Large intestine (tissue), 3 donors: ENCODE measurements at regions not wholly inside any gene's neighbourhood (a gene's known extent, or its start where the extent isn't known, plus 50 kb on each side); places are given as distances from the start of the nearest gene placed in this dataset.
"Not testable (repeated sequence)": the region's sequence is repeated elsewhere in the genome, so short reads cannot be mapped to it uniquely, and the experiment has no call there.

Experiments used
- DNase-seq, 2 donors: peaks; one replicate each; pipeline versions ENCODE4 v3.0.0 to v3.0.0-alpha.2; 2013
- H3K27ac ChIP-seq: one replicate; pipeline ENCODE4 v1.5.1; 2013; ENCODE audit warnings: low read length
- H3K27me3 ChIP-seq: 2 replicates; pipeline ENCODE4 v1.6.1; 2013; ENCODE audit warnings: low read length; ENCODE audit not compliant: control insufficient read depth, insufficient read depth
- H3K36me3 ChIP-seq: 2 replicates; pipeline ENCODE4 v1.6.1; 2013; ENCODE audit warnings: low read length; ENCODE audit not compliant: control insufficient read depth, insufficient read depth
- H3K4me1 ChIP-seq: one replicate; pipeline ENCODE4 v1.6.1; 2013; ENCODE audit warnings: low read length; ENCODE audit not compliant: control insufficient read depth, insufficient read depth
- H3K4me3 ChIP-seq: one replicate; pipeline ENCODE4 v1.5.1; 2013; ENCODE audit warnings: low read length
- H3K9me3 ChIP-seq: one replicate; pipeline ENCODE4 v1.6.1; 2013; ENCODE audit warnings: mild to moderate bottlenecking, low read depth, low read length, moderate library complexity; ENCODE audit not compliant: control insufficient read depth
- WGBS: methylation state at CpG from one replicate; pipeline ENCODE4 v1.1.5; 2013; ENCODE audit warnings: low lambda C conversion rate; ENCODE audit not compliant: insufficient coverage; 5-methylcytosine and 5-hydroxymethylcytosine counted together

DNA sequence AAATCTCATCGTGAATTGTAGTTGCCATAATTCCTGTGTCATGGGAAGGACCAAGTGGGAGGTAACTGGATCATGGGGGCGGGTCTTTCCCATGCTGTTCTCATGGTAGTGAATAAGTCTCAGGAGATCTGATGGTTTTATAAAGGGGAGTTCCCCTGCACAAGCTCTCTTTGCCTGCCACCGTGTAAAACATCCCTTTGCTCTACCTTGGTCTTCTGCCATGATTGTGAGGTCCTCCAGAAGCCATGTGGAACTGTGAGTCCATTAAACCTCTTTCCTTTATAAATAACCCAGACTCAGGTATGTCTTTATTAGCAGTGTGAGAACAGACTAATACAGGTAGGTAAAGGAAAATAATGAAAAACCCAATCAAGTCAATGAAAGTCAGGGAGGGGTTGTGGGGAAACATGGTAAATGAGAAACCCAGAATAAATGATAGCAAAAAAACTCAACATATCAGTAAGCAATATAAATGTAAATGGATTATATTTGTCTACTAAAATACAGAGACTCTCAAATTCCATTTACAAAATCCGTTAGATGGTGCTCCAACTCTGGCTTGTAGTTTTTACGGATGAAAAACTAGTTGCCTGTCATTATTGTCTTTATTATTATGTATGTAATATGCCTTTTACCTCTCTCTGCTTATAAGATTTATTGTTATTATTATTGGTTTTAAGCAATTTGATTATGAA is 98.9 kb upstream of the NDUFV2 start:
- Histone ChIP-seq H3K4me1 (no peaks in the 10 kb centered on the region), H3K9me3 (no peaks in the 10 kb centered on the region), H3K4me3 (no peak overlapping the region), H3K27ac (no peak overlapping the region), H3K27me3 (no peaks in the 10 kb centered on the region), H3K36me3 (no peaks in the 10 kb centered on the region)
- WGBS: 92% methylated on average over 2 of the region's 5 CpGs
- no peak for DNase-seq

DNA sequence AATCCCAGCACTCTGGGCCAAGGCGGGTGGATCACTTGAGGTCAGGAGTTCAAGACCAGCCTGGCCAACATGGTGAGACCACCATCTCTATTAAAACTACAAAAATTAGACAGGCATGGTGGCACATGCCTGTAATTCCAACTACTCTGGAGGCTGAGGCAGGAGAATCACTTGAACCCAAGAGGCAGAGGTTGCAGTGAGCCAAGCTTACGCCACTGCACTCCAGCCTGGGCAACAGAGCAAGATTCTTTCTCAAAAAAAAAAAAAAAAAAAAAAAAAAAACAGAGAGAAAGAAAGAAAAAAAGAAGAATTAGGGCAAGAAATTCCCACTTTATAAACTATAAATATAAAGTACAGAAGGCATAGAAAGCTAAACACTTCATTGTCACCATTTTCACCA is 98.2 kb upstream of the NDUFV2 start:
- H3K4me3 ChIP-seq, H3K27ac ChIP-seq, H3K27me3 ChIP-seq, H3K9me3 ChIP-seq, H3K36me3 ChIP-seq, H3K4me1 ChIP-seq, DNase-seq: not testable (repeated sequence)
- 100% methylated on average over 1 of the region's 2 CpGs for WGBS

DNA sequence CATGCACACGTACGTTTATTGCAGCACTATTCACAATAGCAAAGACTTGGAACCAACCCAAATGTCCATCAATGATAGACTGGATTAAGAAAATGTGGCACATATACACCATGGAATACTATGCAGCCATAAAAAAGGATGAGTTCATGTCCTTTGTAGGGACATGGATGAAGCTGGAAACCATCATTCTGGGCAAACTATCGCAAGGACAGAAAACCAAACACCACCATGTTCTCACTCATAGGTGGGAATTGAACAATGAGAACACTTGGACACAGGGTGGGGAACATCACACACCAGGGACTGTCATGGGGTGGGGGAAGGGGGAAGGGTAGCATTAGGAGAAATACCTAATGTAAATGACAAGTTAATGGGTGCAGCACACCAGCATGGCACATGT is 94.8 kb upstream of the NDUFV2 start:
- DNase-seq, H3K4me1 ChIP-seq, H3K27me3 ChIP-seq, H3K36me3 ChIP-seq, H3K27ac ChIP-seq, H3K9me3 ChIP-seq, H3K4me3 ChIP-seq: not testable (repeated sequence)
- no CpG with 5 or more reads among the region's 3 CpGs for WGBS

DNA sequence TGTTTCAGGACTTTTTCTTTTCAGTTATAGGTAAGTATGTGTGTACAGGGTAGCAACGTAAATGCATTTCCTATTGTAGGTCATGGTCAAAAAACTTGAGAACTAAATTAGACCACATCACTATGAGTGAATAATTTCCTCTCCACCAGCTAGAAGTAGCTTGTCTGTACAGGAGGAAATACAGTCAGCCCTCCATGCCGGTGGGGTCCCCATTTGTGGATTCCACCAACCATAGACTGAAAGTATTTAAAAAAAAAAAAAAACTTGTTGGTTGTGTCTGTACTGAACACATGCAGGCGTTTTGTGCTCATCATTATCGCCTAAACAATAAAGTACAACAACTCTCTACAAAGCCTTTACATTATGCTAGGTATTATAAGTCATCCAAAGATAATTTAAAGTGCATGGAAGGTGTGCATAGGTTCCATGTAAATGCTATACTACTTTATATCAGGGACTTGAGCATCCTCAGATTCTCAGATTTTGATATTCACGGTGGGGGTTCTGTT is 94.2 kb upstream of the NDUFV2 start:
- no peak overlapping the region for H3K27ac ChIP-seq
- no peak for DNase-seq
- no peak overlapping the region for H3K4me3 ChIP-seq
- no peaks in the 10 kb centered on the region for H3K4me1 ChIP-seq
- no peaks in the 10 kb centered on the region for H3K9me3 ChIP-seq
- no peaks in the 10 kb centered on the region for H3K27me3 ChIP-seq
- WGBS: no CpG with 5 or more reads among the region's 5 CpGs
- no peaks in the 10 kb centered on the region for H3K36me3 ChIP-seq

DNA sequence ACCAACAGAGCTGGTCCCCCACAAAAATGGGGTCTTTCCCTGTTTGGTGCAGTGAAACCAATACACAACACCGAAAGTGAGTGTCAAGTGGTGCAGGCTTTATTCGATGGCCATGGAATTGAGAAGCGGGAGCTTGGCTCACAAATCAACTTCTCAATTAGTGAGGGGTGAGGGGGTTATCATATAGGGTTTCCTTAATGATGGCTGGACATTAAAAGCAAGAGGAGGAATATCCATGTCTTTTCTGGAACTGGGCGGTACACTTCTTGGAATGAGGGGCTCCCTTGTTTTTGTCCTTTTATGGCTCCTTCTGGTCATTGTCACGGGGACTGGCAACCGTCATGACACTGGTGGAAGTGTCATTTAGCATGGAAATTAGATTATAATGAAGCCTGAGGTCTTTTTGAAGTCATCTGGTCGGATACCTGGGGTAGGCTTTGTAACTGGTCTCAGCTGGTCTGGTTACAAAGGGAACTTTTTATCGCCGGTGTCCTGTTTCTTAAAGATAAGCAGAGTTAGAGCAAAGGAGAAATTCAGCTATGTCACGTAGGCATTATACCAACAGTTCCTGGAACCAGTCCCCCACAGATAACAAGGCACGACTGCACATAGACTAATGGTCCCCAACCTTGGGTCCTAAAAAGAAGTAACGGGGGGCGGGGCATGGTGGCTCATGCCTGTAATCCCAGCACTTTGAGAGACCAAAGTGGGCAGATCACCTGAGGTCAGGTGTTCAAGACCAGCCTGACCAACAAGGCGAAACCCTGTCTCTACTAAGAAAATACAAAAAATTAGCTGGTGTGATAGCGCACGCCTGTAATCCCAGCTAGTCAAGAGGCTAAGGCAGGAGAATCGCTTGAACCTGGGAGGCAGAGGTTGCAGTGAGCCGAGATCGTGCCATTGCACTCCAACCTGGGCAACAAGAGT is 93.5 kb upstream of the NDUFV2 start:
- DNase-seq: peak; percentile 24 to 70
- WGBS: 100% methylated on average over 1 of the region's 19 CpGs

DNA sequence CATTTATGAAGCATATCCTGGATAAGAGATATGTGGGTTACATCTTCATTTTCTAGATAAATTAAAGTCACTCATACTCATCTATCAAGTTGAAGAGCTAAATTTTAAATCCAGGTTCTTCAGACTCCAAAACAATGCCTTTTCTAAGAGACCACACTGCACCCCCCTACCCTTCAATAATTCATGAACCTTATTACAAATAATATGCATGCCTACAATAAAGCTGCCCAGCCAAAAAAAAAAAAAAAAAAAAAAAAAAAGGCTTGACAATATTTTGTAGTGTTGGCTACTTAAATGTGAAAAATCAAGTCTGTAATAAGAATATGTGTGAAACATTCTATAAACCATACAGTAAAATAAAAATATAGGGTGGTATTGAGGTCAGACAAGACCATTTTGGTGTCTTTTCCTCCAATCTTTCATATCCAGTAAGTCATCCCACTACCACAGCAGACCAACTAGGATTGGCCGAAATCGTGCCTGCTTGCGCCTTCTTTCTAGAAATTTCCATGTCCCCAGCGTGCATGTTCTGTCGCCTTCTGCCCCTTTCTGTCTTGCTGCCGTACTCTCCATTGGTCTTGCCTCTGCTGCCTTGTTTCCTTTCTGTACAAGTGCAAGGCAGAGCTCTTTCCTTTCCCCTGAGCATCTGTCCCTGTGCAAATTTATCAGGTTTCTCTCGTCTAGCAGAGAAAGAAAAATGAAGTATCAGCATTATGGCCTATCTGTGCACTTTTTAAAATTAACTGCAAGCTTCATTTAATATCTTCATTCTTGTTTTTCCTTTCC is 92.6 kb upstream of the NDUFV2 start:
- DNase-seq: no peak
- 96% methylated on average over 7 of the region's 7 CpGs for WGBS
- Histone ChIP-seq H3K4me3 (no peak overlapping the region), H3K36me3 (no peaks in the 10 kb centered on the region), H3K27me3 (no peaks in the 10 kb centered on the region), H3K9me3 (no peaks in the 10 kb centered on the region), H3K4me1 (no peaks in the 10 kb centered on the region), H3K27ac (no peak overlapping the region)

More for the DNA sequence above, 93.5 kb upstream of the NDUFV2 start:
- Histone ChIP-seq H3K9me3 (no peaks in the 10 kb centered on the region), H3K27me3 (no peaks in the 10 kb centered on the region), H3K4me3 (no peak overlapping the region), H3K27ac (no peak overlapping the region), H3K36me3 (no peaks in the 10 kb centered on the region), H3K4me1 (no peaks in the 10 kb centered on the region)

DNA sequence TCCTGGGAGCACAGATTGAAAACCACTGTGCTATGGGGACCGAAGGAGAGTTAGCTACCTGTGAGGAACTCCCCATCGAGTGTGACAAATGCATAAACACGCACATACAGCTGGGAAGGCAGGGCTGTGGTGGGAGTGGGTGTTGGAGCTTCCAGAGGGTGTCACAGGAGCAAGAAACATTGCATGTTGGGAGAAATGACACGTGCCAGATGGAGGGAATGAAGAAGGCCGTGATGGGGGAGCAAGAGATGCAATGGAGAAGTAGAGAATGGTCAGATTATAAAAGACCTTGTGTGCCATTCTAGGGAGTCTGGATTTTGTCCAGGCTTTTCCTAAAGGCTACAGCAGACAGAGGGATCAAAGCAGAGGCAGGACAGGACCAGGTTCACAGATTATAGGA is 91.1 kb upstream of the NDUFV2 start:
- no peaks in the 10 kb centered on the region for H3K9me3 ChIP-seq
- DNase-seq: no peak
- H3K4me1 ChIP-seq: no peaks in the 10 kb centered on the region
- no peaks in the 10 kb centered on the region for H3K27me3 ChIP-seq
- no CpG with 5 or more reads among the region's 5 CpGs for WGBS
- H3K36me3 ChIP-seq: no peaks in the 10 kb centered on the region
- no peak overlapping the region for H3K27ac ChIP-seq
- H3K4me3 ChIP-seq: no peak overlapping the region

DNA sequence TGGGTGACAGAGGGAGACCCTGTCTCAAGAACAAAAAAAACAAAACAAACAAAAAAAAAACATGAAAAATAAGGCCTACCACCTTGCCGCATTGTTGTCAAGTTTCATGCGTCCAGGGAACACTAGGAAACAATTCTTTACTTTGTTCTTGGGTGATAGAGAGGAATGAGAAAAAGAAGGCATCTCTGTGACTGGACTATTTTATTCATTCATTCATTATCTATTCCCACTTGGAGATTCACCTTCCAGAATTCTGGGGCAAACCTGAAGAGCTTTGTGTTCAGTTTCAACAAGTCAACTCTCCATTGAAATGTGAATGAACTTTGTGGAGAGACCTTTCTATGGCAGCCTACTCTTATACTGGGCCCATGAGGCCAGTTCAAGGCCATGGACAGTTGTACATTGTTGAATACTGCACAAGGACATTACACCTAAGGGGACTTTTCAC is 88.5 kb upstream of the NDUFV2 start:
- peaks cover 4% of the 10 kb centered on the region for H3K4me1 ChIP-seq

DNA sequence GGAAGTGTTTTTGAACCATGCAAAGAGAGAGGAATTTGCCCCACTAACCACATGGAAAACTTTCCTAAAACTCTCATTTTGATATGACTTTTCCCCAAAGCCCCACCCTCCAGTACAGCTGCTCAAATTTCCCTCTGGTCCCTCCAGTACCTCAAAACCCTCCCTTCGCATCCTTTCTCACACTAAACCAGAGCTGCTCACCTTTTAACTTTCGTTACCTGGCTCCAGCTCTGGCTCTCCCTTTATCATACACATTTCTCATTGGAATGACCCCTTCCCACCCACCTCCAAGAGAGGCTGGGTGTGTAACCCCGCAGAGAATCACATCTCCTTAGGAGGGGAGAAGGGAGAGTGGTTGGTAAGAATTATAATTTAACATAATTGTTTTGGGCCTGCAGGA is 86.8 kb upstream of the NDUFV2 start:
- Histone ChIP-seq H3K27me3 (no peaks in the 10 kb centered on the region), H3K27ac (no peak overlapping the region), H3K4me3 (no peak overlapping the region), H3K36me3 (no peaks in the 10 kb centered on the region), H3K9me3 (no peaks in the 10 kb centered on the region), H3K4me1 (peaks cover 4% of the 10 kb centered on the region)
- WGBS: no CpG with 5 or more reads among the region's 3 CpGs
- no peak for DNase-seq

More for the DNA sequence above, 88.5 kb upstream of the NDUFV2 start:
- Histone ChIP-seq H3K36me3 (no peaks in the 10 kb centered on the region), H3K27ac (no peak overlapping the region), H3K27me3 (no peaks in the 10 kb centered on the region), H3K4me3 (no peak overlapping the region), H3K9me3 (no peaks in the 10 kb centered on the region)
- no peak for DNase-seq
- 100% methylated on average over 2 of the region's 2 CpGs for WGBS

DNA sequence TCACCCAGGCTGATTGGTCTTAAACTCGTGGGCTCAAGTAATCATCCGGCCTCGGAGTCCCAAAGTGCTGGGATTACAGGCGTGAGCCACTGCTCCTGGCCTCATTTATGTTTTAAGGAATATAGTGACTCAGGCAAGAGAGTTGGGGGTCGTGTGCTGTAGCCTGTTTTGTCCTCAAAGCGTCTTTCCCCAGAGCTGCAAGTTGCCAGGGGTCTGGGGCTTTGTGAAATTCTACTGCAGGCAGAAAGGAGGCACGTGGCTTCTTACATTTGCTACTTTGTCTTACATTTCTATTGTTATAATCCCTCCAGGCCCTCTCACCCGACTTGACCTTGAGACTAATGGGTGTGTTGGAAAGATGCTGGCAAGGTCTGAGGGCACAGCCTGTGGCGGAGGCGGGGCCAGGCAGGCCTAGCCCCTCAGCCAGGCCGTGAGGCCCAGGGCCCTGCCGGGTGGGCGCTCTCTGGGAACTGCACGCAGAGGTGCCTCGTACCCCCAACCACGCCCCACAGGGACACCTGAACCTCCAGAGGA is 85.8 kb upstream of the NDUFV2 start:
- no peak overlapping the region for H3K27ac ChIP-seq
- H3K4me3 ChIP-seq: no peak overlapping the region
- no peaks in the 10 kb centered on the region for H3K9me3 ChIP-seq
- no peaks in the 10 kb centered on the region for H3K27me3 ChIP-seq
- WGBS: no CpG with 5 or more reads among the region's 16 CpGs
- DNase-seq: no peak
- peaks cover 4% of the 10 kb centered on the region for H3K4me1 ChIP-seq
- H3K36me3 ChIP-seq: no peaks in the 10 kb centered on the region
